Endothelial cell of umbilical vein (primary cell): ENCODE measurements at regions not wholly inside any gene's neighbourhood (a gene's known extent, or its start where the extent isn't known, plus 50 kb on each side); places are given as distances from the start of the nearest gene placed in this dataset.

Source experiments
- BruUV-seq: library from RNA; stranded (reverse); fragments of 400-500 nt; replicated peaks from 2 replicates; lab custom pipeline; 2021; lab: Mats Ljungman, UMichigan
- CTCF ChIA-PET: fragments of 300-600, 350-600 bp; sonication (Branson Sonifier 250); formaldehyde crosslinking; loops from one replicate; lab custom pipeline; 2021; ENCODE audit warnings: antibody characterized with exemption, inconsistent platforms; lab: Charles Lee
- POLR2A ChIA-PET: fragments of 300-600, 350-600 bp; sonication (Branson Sonifier 250); formaldehyde crosslinking; loops from one replicate; lab custom pipeline; 2021; ENCODE audit warnings: antibody characterized with exemption, inconsistent platforms; lab: Charles Lee
- DNase-seq: peaks from one replicate; pipeline ENCODE4 v3.0.0-alpha.2; 2011; ENCODE audit warnings: low read depth, low spot score
- FAIRE-seq: peaks from 2 replicates; lab custom pipeline; 2011; peaks lifted over from hg19 to GRCh38; lab: Jason Lieb, UNC
- H2AFZ ChIP-seq: 2 replicates; pipeline ENCODE4 v1.6.0; 2012; ENCODE audit warnings: low read depth, low read length, control low read depth, inconsistent platforms
- H3K27ac ChIP-seq: 2 replicates; pipeline ENCODE4 v1.5.1; 2011; ENCODE audit warnings: low read depth, mild to moderate bottlenecking, control low read depth, low read length, moderate library complexity; ENCODE audit not compliant: insufficient read depth
- H3K27me3 ChIP-seq, 2 experiments: 2 replicates each; pipeline versions ENCODE4 v1.6.0 to v1.6.1; 2011; ENCODE audit warnings: low read length in 2 of 2, mixed read lengths in 1 of 2; ENCODE audit not compliant: control insufficient read depth in 2 of 2, insufficient read depth in 2 of 2
- H3K36me3 ChIP-seq, 2 experiments: 2 replicates in 1 of 2; 3 replicates in 1 of 2; pipeline ENCODE4 v1.5.1; 2011; ENCODE audit warnings: low read length in 2 of 2, mild to moderate bottlenecking in 1 of 2, moderate library complexity in 1 of 2; ENCODE audit not compliant: control insufficient read depth in 2 of 2, insufficient read depth in 2 of 2; ENCODE audit errors: extremely low read depth in 1 of 2
- H3K4me1 ChIP-seq: 3 replicates; pipeline ENCODE4 v1.5.1; 2011; ENCODE audit warnings: mild to moderate bottlenecking, low read length; ENCODE audit not compliant: control insufficient read depth, insufficient read depth; ENCODE audit errors: extremely low read depth
- H3K4me2 ChIP-seq: 2 replicates; pipeline ENCODE4 v1.6.1; 2011; ENCODE audit warnings: low read length, control low read depth, mixed read lengths; ENCODE audit not compliant: insufficient read depth
- H3K4me3 ChIP-seq, 3 experiments: fragments of 200-600 bp in 1 of 3; sonication (generic), shearing (Covaris generic) in 1 of 3; replicated peaks in 1 of 3; 2 replicates each; pipeline ENCODE4 v1.5.1; 2011 to 2016; ENCODE audit warnings: control low read depth in 3 of 3, low read length in 3 of 3, mild to moderate bottlenecking in 2 of 3, inconsistent platforms in 1 of 3, low read depth in 1 of 3, moderate library complexity in 1 of 3; ENCODE audit not compliant: insufficient read depth in 1 of 3
- H3K79me2 ChIP-seq: 2 replicates; pipeline ENCODE4 v1.6.0; 2012; ENCODE audit warnings: low read length, inconsistent platforms; ENCODE audit not compliant: control insufficient read depth, insufficient read depth
- H3K9ac ChIP-seq: replicated peaks from 2 replicates; pipeline ENCODE3; 2011; ENCODE audit warnings: low read length, control low read depth; ENCODE audit not compliant: insufficient read depth; ENCODE audit errors: extremely low read depth
- H3K9me1 ChIP-seq: replicated peaks from 3 replicates; pipeline ENCODE4 v1.6.0; 2011; ENCODE audit warnings: mild to moderate bottlenecking, low read length; ENCODE audit not compliant: control insufficient read depth, insufficient read depth; ENCODE audit errors: extremely low read depth
- H3K9me3 ChIP-seq: replicated peaks from 2 replicates; pipeline ENCODE4 v1.5.1; 2012; ENCODE audit warnings: low read length, inconsistent platforms; ENCODE audit not compliant: control insufficient read depth, insufficient read depth
- H4K20me1 ChIP-seq: replicated peaks from 2 replicates; pipeline ENCODE3; 2011; ENCODE audit warnings: mild to moderate bottlenecking, low read length; ENCODE audit not compliant: control insufficient read depth, insufficient read depth; ENCODE audit errors: extremely low read depth
- EZH2 ChIP-seq: IDR thresholded peaks from 2 replicates; pipeline ENCODE4 v1.6.1; 2012; ENCODE audit warnings: borderline replicate concordance, low read depth, mild to moderate bottlenecking, moderate library complexity, low read length, inconsistent platforms; ENCODE audit not compliant: severe bottlenecking
- FOS ChIP-seq: IDR thresholded peaks from 2 replicates; pipeline ENCODE4 v1.6.1; 2011; ENCODE audit warnings: mild to moderate bottlenecking, low read length, moderate library complexity, borderline replicate concordance; ENCODE audit not compliant: insufficient read depth
- GATA2 ChIP-seq: IDR thresholded peaks from 2 replicates; pipeline ENCODE4 v1.7.0; 2011; ENCODE audit warnings: low read depth, mild to moderate bottlenecking, moderate library complexity, mixed read lengths, low read length; ENCODE audit not compliant: insufficient read length, insufficient read depth
- JUN ChIP-seq: IDR thresholded peaks from 2 replicates; pipeline ENCODE4 v1.6.1; 2011; ENCODE audit warnings: borderline replicate concordance, low read depth; ENCODE audit not compliant: insufficient read length, insufficient read depth
- MYC ChIP-seq: IDR thresholded peaks from one replicate; pipeline ENCODE4 v1.6.1; 2011; ENCODE audit warnings: mild to moderate bottlenecking, low read depth, low read length
- POLR2A ChIP-seq: IDR thresholded peaks from 2 replicates; pipeline ENCODE4 v1.6.1; 2012; ENCODE audit warnings: low read depth, mild to moderate bottlenecking, control low read depth, low read length
- POLR2AphosphoS5 ChIP-seq: IDR thresholded peaks from 2 replicates; pipeline ENCODE4 v1.6.1; 2012; ENCODE audit warnings: low read depth, mild to moderate bottlenecking, control low read depth, low read length, moderate library complexity; ENCODE audit not compliant: insufficient read depth
- dilution Hi-C: fragments of 300-500 bp; cut with MboI; formaldehyde crosslinking; loops from one replicate; pipeline ENCODE4 v1.15.0; 2019; ENCODE audit warnings: low sequenced_read_pairs; ENCODE audit not compliant: extremely low pct_ligation_motif_present
- intact Hi-C: fragments of 100-400 bp; cut with micrococcal nuclease; formaldehyde crosslinking; loops from one replicate; pipeline ENCODE4 v1.10.0; 2022
- TF ChIP-seq, protein P1 (sequence below), 2 donors: IDR thresholded peaks; 1 replicate in 1 of 2; 2 replicates in 1 of 2; pipeline ENCODE4 v1.5.1; 2011; ENCODE audit warnings: low read length in 2 of 2, mild to moderate bottlenecking in 2 of 2, moderate library complexity in 2 of 2, control low read depth in 1 of 2, inconsistent platforms in 1 of 2, low read depth in 1 of 2; ENCODE audit not compliant: insufficient read depth in 1 of 2; ENCODE audit errors: extremely low read depth in 1 of 2
- TF ChIP-seq, protein P2 (sequence below): IDR thresholded peaks from 2 replicates; pipeline ENCODE4 v1.6.1; 2011; ENCODE audit not compliant: insufficient read depth, insufficient read length

GRCh38 chr11:23257556-23257955 is 397.3 kb upstream of the CCDC179 start:
- H3K4me1 ChIP-seq, result no peaks in the 10 kb centered on the region
- FAIRE-seq (no peak), DNase-seq (no peak)
- H2AFZ ChIP-seq, result no peak overlapping the region
- no peaks in the 10 kb centered on the region for H3K9me3 ChIP-seq
- no peaks in the 10 kb centered on the region for H3K27me3 ChIP-seq
- intact Hi-C loops (no loop called here), dilution Hi-C loops (no loop called here)
- H3K9me1 ChIP-seq, result no peaks in the 10 kb centered on the region
- POLR2A ChIA-PET, result no interaction called here
- no TSS peak for BruUV-seq
- no peak overlapping the region for H3K27ac ChIP-seq
- CTCF ChIA-PET, result no interaction called here
- H3K4me2 ChIP-seq, result no peak overlapping the region
- H3K79me2 ChIP-seq, result no peaks in the 10 kb centered on the region
- no peak for TF ChIP-seq EZH2
- no peak for TF ChIP-seq POLR2A
- TF ChIP-seq GATA2, result no peak
- no peak for TF ChIP-seq MYC
- TF ChIP-seq POLR2AphosphoS5, result no peak
- no peak for TF ChIP-seq FOS
- TF ChIP-seq JUN, result no peak
- no peaks in the 10 kb centered on the region for H4K20me1 ChIP-seq
- no peak overlapping the region for H3K4me3 ChIP-seq
- no peak overlapping the region for H3K9ac ChIP-seq
- no peaks in the 10 kb centered on the region for H3K36me3 ChIP-seq

DNA sequence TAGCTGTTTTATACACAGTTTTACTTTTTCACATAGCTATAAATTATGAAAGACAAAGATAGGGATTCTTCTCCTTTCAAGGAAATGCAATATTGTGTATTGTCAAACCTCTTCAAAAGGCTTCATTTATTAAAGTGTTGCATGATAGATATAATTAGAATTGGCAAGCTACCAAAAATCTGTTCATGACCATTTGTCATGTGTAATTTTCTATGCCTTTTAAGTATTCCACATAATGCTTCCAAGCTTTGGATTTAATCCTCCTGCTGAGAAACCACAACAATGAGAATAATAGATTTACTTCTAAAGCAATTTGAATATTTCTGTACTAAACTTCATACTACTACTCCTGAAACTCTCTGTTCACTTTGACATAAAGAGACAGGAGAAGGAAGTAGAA is 403.2 kb upstream of the CCDC179 start:
- POLR2A ChIA-PET, result no interaction called here
- DNase-seq, result no peak
- no peak overlapping the region for H3K4me3 ChIP-seq
- TF ChIP-seq MYC (no peak), GATA2 (no peak), POLR2A (no peak), JUN (no peak), POLR2AphosphoS5 (no peak), EZH2 (no peak), FOS (no peak)
- TF ChIP-seq, protein P1, sequence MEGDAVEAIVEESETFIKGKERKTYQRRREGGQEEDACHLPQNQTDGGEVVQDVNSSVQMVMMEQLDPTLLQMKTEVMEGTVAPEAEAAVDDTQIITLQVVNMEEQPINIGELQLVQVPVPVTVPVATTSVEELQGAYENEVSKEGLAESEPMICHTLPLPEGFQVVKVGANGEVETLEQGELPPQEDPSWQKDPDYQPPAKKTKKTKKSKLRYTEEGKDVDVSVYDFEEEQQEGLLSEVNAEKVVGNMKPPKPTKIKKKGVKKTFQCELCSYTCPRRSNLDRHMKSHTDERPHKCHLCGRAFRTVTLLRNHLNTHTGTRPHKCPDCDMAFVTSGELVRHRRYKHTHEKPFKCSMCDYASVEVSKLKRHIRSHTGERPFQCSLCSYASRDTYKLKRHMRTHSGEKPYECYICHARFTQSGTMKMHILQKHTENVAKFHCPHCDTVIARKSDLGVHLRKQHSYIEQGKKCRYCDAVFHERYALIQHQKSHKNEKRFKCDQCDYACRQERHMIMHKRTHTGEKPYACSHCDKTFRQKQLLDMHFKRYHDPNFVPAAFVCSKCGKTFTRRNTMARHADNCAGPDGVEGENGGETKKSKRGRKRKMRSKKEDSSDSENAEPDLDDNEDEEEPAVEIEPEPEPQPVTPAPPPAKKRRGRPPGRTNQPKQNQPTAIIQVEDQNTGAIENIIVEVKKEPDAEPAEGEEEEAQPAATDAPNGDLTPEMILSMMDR (IDR thresholded peaks at IDR 0.05; ENCODE audit: extremely low read depth in 1 of 2, insufficient read depth in 1 of 2, low read depth in 1 of 2, low read length in 2 of 2), result no peak
- TF ChIP-seq, protein P2, sequence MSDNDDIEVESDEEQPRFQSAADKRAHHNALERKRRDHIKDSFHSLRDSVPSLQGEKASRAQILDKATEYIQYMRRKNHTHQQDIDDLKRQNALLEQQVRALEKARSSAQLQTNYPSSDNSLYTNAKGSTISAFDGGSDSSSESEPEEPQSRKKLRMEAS, result no peak
- H3K9ac ChIP-seq, result no peak overlapping the region
- no peaks in the 10 kb centered on the region for H3K36me3 ChIP-seq
- intact Hi-C loops, result no loop called here
- H4K20me1 ChIP-seq, result no peaks in the 10 kb centered on the region
- H2AFZ ChIP-seq, result no peak overlapping the region
- no TSS peak for BruUV-seq
- dilution Hi-C loops, result no loop called here
- H3K79me2 ChIP-seq, result no peaks in the 10 kb centered on the region
- CTCF ChIA-PET, result no interaction called here
- no peaks in the 10 kb centered on the region for H3K9me1 ChIP-seq
- H3K4me2 ChIP-seq, result no peak overlapping the region
- FAIRE-seq, result no peak
- H3K4me1 ChIP-seq, result no peaks in the 10 kb centered on the region
- no peaks in the 10 kb centered on the region for H3K9me3 ChIP-seq
- H3K27ac ChIP-seq, result no peak overlapping the region
- no peaks in the 10 kb centered on the region for H3K27me3 ChIP-seq
